H54 (cell line): ENCODE measurements at regions not wholly inside any gene's neighbourhood (a gene's known extent, or its start where the extent isn't known, plus 50 kb on each side); places are given as distances from the start of the nearest gene placed in this dataset.
"Not testable (repeated sequence)": the region's sequence is repeated elsewhere in the genome, so short reads cannot be mapped to it uniquely, and the experiment has no call there.

ENCODE experiments used
- DNase-seq: peaks from one replicate; pipeline ENCODE4 v3.0.0; 2011; ENCODE audit warnings: low spot score, mixed read lengths; ENCODE audit not compliant: insufficient read length
- FAIRE-seq: peaks from 3 replicates; lab custom pipeline; 2011; peaks lifted over from hg19 to GRCh38; lab: Jason Lieb, UNC
- POLR2A ChIP-seq: IDR thresholded peaks from 2 replicates; pipeline ENCODE4 v1.6.1; 2011; ENCODE audit warnings: low read depth, mild to moderate bottlenecking, low read length

DNA sequence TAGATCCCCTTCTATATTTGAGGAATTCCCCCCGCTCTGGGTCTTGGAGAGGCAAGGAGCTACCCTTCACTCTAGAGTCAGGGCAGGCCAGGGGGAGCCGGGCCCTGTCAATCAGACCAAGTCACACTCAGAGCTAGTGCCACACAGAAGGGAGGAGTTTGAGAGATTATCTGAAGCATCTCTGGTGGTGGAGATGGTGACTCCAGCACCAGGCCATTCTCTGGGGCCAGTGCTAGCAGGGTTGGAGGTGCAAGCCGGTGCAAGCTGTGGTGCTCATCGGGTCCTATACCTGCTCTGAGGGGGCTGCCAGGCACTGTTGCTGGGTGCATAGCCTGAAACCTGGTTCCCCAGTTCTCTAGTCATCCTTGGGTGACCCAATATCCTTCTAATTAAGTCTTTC lies 201.2 kb downstream of the COPRS start:
- no peak for TF ChIP-seq POLR2A
- no peak for DNase-seq
- FAIRE-seq = no peak

DNA sequence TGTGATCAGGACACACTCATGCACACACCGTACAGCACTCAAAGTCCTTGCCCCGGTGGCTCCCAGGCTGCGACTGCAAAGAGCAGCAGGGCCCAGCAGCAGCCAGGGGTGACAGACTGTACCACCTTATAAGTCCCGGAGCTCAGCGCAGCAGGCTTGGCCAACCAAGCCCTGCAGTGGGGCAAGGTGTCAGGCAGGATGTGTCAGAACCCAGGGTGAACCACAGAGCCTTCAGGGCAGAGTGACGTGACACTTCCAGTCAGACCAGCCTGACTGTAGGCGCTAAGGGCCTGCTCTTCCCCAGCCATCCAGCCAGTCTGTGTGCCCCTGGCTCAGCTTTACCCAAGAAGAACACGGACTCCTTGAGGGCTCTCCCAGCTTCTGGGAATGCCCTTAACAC lies 204.1 kb downstream of the COPRS start:
- FAIRE-seq (no peak), DNase-seq (peak; percentile 55)

DNA sequence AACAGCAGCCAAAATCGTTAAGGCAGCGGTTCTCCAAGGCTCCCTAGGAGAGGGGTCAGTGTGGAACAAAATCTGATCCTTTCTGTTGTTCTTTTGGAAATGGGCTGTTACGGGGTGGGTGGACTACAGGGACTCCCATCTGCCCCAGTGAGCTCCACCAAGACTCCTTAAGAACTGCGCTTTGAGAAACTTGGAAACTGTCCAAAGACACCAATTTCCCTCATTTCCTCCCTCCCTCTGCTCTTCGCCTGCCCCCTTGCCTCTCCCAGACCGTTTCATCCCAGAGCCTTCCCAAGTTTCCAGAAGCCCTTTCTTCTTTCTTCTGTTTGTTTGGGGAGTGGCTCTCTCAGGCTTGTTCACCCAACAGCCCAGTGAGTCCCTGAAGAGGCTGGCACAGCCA lies 205.4 kb downstream of the COPRS start:
- DNase-seq (no peak), FAIRE-seq (no peak)
- TF ChIP-seq POLR2A = no peak

More for the DNA sequence above, 204.1 kb downstream of the COPRS start:
- no peak for TF ChIP-seq POLR2A

DNA sequence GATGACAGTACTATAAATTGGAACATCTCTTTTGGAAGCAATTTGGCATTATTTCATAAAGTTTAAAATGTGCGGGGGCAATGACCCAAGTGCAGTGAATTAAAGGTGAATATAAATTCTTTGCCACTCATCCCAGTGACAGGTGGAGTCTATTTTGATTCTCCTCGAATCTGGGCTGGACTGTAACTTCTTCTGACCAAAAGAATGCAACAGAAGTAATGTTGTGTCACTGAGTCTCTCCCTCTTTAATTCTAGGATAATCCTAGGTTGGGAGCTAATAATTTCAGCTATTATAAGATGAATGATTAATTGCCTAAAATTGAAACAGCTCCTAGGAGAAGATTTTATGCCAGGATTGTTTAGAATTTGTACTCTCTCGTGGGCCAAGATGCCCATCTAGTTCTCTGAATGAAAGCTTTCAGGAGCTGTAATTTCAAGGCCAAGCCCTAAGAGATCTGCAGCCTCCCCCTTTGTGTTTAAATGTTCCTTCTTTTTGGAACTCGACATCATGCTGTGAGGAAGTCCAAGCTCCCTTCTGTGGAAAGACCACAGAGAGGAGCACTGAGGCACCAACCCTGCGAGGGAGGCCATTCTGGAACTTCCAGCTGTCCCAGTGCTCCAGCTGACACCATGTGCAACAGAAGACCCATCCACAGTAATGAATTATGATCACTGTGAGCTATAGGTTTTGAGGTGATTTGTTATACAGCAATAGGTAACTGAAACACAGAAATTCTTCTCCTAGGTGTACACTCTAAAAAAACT lies 208.1 kb downstream of the COPRS start:
- TF ChIP-seq POLR2A = no peak
- DNase-seq (no peak), FAIRE-seq (no peak)

DNA sequence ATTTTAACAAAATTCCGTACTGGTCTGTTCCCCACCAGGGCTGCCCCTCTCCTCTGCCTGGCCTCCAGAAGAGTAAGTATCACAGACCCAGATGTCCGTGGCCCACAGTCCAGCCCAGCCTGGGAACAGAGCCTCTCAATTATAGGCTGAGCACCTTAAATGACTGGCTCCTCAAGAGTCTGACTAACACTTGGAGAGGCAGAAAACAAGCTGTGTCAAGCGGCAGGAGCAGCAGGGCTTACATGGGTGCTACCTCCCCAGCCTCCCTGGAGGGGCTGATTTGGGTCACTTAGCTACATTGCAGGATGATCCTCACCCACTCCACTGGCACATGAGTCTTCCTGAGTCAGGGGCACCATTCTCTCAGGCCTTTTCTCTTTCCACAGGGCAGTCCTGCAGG lies 209.7 kb downstream of the COPRS start:
- no peak for FAIRE-seq
- no peak for TF ChIP-seq POLR2A
- DNase-seq = no peak

DNA sequence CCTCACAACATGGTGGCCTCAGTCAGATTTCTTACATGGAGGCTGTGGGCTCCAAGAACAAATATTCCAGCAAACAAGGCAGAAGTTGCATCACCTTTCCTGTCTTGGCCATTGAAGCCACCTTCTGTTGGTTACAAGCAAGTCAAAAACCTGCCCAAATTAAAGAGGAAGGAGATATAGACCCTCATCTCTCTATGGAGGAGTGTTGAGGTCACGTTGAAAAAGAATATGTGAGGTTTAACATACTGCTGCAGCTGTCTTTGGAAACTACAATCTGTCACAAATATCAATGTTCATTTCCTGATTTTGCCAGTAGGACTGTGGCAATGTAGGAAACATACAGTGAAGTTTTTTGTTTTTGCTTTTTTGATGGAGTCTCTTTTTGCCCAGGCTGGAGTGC lies 211.4 kb downstream of the COPRS start:
- DNase-seq (no peak), FAIRE-seq (no peak)
- TF ChIP-seq POLR2A = no peak

DNA sequence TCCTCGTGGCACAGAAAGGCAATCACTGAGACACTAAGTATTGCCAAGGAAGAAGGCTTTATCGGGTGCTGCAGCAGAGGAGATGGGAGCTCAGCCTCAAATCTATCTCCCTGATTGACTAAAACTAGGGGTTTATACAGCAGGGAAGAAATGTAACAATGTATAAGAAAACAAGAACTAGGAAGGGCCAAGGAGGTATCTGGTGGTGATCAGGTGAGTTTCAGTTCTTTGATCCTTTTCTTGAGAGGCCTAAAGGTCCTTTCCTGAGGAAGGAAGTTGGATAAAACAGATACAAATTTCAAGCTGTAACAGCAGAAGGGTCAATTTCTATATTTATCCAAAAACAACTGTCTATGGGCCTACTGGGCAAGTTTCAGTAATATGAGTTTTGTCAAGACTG lies 212.4 kb downstream of the COPRS start:
- no peak for TF ChIP-seq POLR2A
- FAIRE-seq = no peak
- no peak for DNase-seq

- FAIRE-seq = no peak
- no peak for TF ChIP-seq POLR2A
- DNase-seq = no peak
These were observed 213.7 kb downstream of the COPRS start for GRCh38 chr17:31645351-31645750.

- DNase-seq = no peak
- no peak for FAIRE-seq
- no peak for TF ChIP-seq POLR2A
These were observed 227.3 kb downstream of the COPRS start for GRCh38 chr17:31631766-31632165.

DNA sequence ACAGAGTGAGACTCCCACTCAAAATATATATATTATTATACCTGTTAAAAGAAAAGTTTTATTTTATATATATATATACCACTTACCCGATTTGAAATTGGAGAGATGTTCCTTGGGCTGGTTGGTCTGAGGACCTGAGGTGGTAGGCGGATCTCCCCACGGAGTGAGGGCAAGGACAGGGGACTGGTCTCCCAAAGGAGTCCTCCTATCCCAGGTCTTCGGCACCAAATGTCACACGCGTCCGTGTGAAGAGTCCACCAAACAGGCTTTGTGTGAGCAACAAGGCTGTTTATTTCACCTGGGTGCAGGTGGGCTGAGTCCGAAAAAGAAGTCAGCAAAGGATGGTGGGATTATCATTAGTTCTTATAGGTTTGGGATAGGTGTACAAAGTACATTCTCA lies 228.2 kb downstream of the COPRS start:
- DNase-seq, FAIRE-seq: not testable (repeated sequence)

DNA sequence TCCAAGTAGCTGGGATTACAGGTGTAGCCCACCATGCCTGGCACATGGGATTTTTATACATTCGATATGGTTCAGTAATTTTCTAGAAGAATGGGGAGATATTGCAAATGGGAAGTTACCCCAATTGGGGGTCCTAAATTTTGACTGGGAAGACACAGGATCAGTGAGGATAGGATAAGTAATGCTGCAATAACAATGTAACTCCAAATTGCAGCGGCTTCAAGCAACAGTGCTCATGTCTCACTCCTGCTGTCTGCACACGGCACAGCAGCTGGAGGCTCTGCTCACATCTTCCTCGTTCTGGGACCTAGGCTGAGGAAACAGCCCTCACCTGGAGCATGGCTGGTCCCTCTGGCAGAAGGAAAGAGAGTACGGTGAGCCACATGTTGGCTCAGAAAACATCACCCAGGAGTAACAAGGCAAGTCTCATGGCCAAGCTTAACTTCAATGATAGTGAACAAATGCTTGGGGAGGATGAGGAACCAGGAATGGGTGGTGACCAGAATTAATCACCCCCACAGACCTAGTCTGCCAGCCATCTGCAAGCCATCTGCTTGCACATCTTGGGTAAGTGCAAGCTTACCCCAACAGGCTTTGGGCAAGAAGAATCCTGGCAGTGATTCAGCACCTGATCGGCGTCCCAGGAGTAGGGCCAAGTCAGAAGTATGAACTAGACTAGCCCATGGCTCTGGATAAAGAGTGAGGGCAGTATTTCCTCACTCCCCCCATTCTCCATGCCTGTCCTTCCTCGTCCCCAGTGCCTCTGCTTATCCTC lies 229.2 kb downstream of the COPRS start:
- no peak for FAIRE-seq
- TF ChIP-seq POLR2A = no peak
- DNase-seq = no peak

GRCh38 chr17:31627960-31628359 lies 231.1 kb downstream of the COPRS start:
- no peak for FAIRE-seq
- no peak for TF ChIP-seq POLR2A
- DNase-seq = peak; percentile 9

GRCh38 chr17:31623990-31624389 lies 232.5 kb downstream of the RAB11FIP4 start:
- no peak for FAIRE-seq
- no peak for DNase-seq
- no peak for TF ChIP-seq POLR2A

GRCh38 chr17:31622500-31622899 lies 231.0 kb downstream of the RAB11FIP4 start:
- FAIRE-seq (no peak), DNase-seq (no peak)
- TF ChIP-seq POLR2A = no peak

- FAIRE-seq (no peak), DNase-seq (no peak)
- no peak for TF ChIP-seq POLR2A
These were observed 230.1 kb downstream of the RAB11FIP4 start for GRCh38 chr17:31621566-31621965.

DNA sequence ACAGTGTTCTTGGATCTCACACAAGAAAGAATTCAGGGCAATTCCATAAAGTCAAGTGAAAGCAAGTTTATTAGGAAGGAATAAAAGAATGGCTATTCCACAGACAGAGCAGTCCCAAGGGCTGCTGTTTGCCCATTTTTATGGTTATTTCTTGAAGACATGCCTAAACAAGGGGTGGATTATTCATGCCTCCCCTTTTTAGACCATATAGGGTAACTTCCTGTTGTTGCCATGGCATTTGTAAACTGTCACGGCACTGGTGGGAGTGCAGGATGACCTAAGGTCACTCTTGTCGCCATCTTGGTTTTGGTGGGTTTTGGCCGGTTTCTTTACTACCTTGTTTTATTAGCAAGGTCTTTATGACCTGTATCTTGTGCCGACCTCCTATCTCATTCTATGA lies 219.6 kb downstream of the RAB11FIP4 start:
- FAIRE-seq, DNase-seq: not testable (repeated sequence)
